Prostate gland (tissue), 2 donors: ENCODE measurements at regions not wholly inside any gene's neighbourhood (a gene's known extent, or its start where the extent isn't known, plus 50 kb on each side); places are given as distances from the start of the nearest gene placed in this dataset.

Experiments used
- POLR2A ChIP-seq: fragments of 450-650 bp; IDR thresholded peaks from one replicate; pipeline ENCODE4 v1.6.1; 2016; ENCODE audit warnings: antibody characterized with exemption, mild to moderate bottlenecking
- TF ChIP-seq, protein P1 (sequence below), 4 experiments: fragments of 200-600 bp in 2 of 4; fragments of 450-650 bp in 2 of 4; sonication (generic) in 2 of 4; IDR thresholded peaks; 1 replicate in 3 of 4; 2 replicates in 1 of 4; pipeline ENCODE4 v1.5.1; 2016 to 2019; ENCODE audit warnings: antibody characterized with exemption in 4 of 4, mild to moderate bottlenecking in 2 of 4, moderate library complexity in 2 of 4

DNA sequence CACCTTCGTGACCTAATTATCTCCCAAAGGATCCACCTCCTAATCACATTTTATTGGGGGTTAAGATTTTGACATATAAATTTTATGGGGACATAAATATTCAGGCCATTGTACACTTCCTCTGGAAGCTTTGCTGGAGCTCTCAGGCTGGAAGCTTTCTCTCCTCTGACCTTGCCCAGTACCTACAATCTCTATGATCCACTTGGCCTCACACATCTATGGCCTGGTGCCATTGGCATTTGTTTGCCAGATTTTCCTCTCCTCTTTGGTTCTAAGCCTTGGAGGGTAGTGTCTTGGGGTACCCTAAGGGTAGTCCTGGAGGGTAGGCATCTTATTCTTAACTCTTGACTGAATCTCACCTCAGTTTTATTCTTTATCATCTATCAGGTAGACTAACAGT, 79.0 kb downstream of the HLX start:
- no peak for TF ChIP-seq POLR2A
- TF ChIP-seq, protein P1, sequence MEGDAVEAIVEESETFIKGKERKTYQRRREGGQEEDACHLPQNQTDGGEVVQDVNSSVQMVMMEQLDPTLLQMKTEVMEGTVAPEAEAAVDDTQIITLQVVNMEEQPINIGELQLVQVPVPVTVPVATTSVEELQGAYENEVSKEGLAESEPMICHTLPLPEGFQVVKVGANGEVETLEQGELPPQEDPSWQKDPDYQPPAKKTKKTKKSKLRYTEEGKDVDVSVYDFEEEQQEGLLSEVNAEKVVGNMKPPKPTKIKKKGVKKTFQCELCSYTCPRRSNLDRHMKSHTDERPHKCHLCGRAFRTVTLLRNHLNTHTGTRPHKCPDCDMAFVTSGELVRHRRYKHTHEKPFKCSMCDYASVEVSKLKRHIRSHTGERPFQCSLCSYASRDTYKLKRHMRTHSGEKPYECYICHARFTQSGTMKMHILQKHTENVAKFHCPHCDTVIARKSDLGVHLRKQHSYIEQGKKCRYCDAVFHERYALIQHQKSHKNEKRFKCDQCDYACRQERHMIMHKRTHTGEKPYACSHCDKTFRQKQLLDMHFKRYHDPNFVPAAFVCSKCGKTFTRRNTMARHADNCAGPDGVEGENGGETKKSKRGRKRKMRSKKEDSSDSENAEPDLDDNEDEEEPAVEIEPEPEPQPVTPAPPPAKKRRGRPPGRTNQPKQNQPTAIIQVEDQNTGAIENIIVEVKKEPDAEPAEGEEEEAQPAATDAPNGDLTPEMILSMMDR (IDR thresholded peaks at IDR 0.05): no peak
